Keratinocyte (primary cell): ENCODE measurements at regions not wholly inside any gene's neighbourhood (a gene's known extent, or its start where the extent isn't known, plus 50 kb on each side); places are given as distances from the start of the nearest gene placed in this dataset.

Source experiments
- DNase-seq: peaks from one replicate; pipeline ENCODE4 v3.0.0-alpha.2; 2011; ENCODE audit warnings: low read depth, missing footprints, low spot score
- FAIRE-seq: peaks from 2 replicates; lab custom pipeline; 2011; peaks lifted over from hg19 to GRCh38; lab: Jason Lieb, UNC
- H2AFZ ChIP-seq: 2 replicates; pipeline ENCODE4 v1.6.0; 2012; ENCODE audit warnings: low read length, control low read depth, inconsistent platforms; ENCODE audit not compliant: control insufficient read depth
- H3K27ac ChIP-seq: 2 replicates; pipeline ENCODE4 v1.5.1; 2011; ENCODE audit warnings: low read length; ENCODE audit not compliant: control insufficient read depth, insufficient read depth
- H3K27me3 ChIP-seq: 3 replicates; pipeline ENCODE4 v1.6.0; 2011; ENCODE audit warnings: low read length; ENCODE audit not compliant: control insufficient read depth, insufficient read depth; ENCODE audit errors: extremely low read depth
- H3K36me3 ChIP-seq, 2 experiments: 2 replicates in 1 of 2; 3 replicates in 1 of 2; pipeline ENCODE4 v1.5.1; 2011; ENCODE audit warnings: low read length in 2 of 2, mild to moderate bottlenecking in 1 of 2; ENCODE audit not compliant: control insufficient read depth in 2 of 2, insufficient read depth in 2 of 2; ENCODE audit errors: extremely low read depth in 1 of 2
- H3K4me1 ChIP-seq: 3 replicates; pipeline ENCODE4 v1.5.1; 2011; ENCODE audit warnings: low read length; ENCODE audit not compliant: control insufficient read depth, insufficient read depth; ENCODE audit errors: extremely low read depth
- H3K4me2 ChIP-seq: 3 replicates; pipeline ENCODE4 v1.6.0; 2011; ENCODE audit warnings: low read depth, low read length; ENCODE audit not compliant: control insufficient read depth, insufficient read depth; ENCODE audit errors: extremely low read depth
- H3K4me3 ChIP-seq, 3 experiments: fragments of 200-600 bp in 1 of 3; sonication (generic) in 1 of 3; 2 replicates in 2 of 3; 3 replicates in 1 of 3; pipeline ENCODE4 v1.5.1; 2011 to 2016; ENCODE audit warnings: low read length in 3 of 3, mild to moderate bottlenecking in 3 of 3, control low read depth in 2 of 3, inconsistent platforms in 1 of 3, low read depth in 1 of 3, mixed read lengths in 1 of 3, mixed run types in 1 of 3, moderate library complexity in 1 of 3; ENCODE audit not compliant: control insufficient read depth in 2 of 3, insufficient read depth in 2 of 3; ENCODE audit errors: extremely low read depth in 1 of 3
- H3K79me2 ChIP-seq: 2 replicates; pipeline ENCODE4 v1.6.0; 2012; ENCODE audit warnings: low read length; ENCODE audit not compliant: control insufficient read depth, insufficient read depth
- H3K9ac ChIP-seq: 3 replicates; pipeline ENCODE4 v1.6.0; 2011; ENCODE audit warnings: low read length; ENCODE audit not compliant: control insufficient read depth, insufficient read depth; ENCODE audit errors: extremely low read depth
- H3K9me1 ChIP-seq: 3 replicates; pipeline ENCODE4 v1.6.0; 2011; ENCODE audit warnings: low read length; ENCODE audit not compliant: control insufficient read depth, insufficient read depth; ENCODE audit errors: extremely low read depth
- H3K9me3 ChIP-seq: 2 replicates; pipeline ENCODE4 v1.5.1; 2012; ENCODE audit warnings: low read depth, low read length; ENCODE audit not compliant: control insufficient read depth
- H4K20me1 ChIP-seq: 3 replicates; pipeline ENCODE4 v1.6.0; 2011; ENCODE audit warnings: low read length; ENCODE audit not compliant: control insufficient read depth, insufficient read depth; ENCODE audit errors: extremely low read depth
- EZH2 ChIP-seq: IDR thresholded peaks from one replicate; pipeline ENCODE4 v1.6.1; 2012; ENCODE audit warnings: inconsistent platforms, mild to moderate bottlenecking, low read length, moderate library complexity
- dilution Hi-C: fragments of 300-500 bp; cut with MboI; formaldehyde crosslinking; loops from one replicate; pipeline ENCODE4 v1.7.0; 2020; ENCODE audit warnings: low sequenced_read_pairs; ENCODE audit not compliant: extremely low pct_ligation_motif_present
- TF ChIP-seq, protein P1 (sequence below), 3 experiments: IDR thresholded peaks in 1 of 3; conservative IDR thresholded peaks in 1 of 3; optimal IDR thresholded peaks in 1 of 3; 2 replicates in 2 of 3; 3 replicates in 1 of 3; pipeline versions ENCODE3 to v1.5.1; 2011; ENCODE audit warnings: low read length in 3 of 3, mild to moderate bottlenecking in 3 of 3, moderate library complexity in 2 of 3, control low read depth in 1 of 3, inconsistent platforms in 1 of 3; ENCODE audit not compliant: insufficient read depth in 2 of 3; ENCODE audit errors: extremely low read depth in 1 of 3

DNA sequence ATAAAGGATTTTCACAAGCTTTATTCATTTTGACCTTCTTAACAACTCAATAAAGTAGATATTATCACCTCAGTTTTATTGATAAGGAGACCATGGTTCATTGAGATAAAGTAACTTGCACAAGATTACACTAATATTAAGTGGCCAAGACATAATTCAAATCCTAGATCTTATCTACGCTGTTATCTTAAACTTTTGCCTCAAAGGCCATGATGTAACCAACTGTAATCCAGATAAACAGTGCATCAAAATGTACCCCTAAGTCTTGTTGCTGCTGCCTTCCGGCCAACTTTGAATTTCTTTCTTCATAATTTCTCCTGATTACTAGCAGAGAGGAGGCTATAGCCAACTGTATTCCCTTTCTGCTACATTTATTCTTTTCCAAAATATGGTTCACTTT lies 1094.8 kb upstream of the PIK3C3 start:
- DNase-seq (no peak), FAIRE-seq (no peak)
- no peak overlapping the region for H2AFZ ChIP-seq
- H3K36me3 ChIP-seq, result no peaks in the 10 kb centered on the region
- H3K79me2 ChIP-seq, result no peaks in the 10 kb centered on the region
- H3K4me1 ChIP-seq, result no peaks in the 10 kb centered on the region
- H3K27me3 ChIP-seq, result no peaks in the 10 kb centered on the region
- no peaks in the 10 kb centered on the region for H3K9me1 ChIP-seq
- H3K9me3 ChIP-seq, result no peaks in the 10 kb centered on the region
- H3K4me3 ChIP-seq, result no peak overlapping the region
- dilution Hi-C loops, result no loop called here
- H3K4me2 ChIP-seq, result no peak overlapping the region
- no peaks in the 10 kb centered on the region for H4K20me1 ChIP-seq
- H3K9ac ChIP-seq, result no peak overlapping the region
- TF ChIP-seq EZH2, result no peak
- TF ChIP-seq, protein P1, sequence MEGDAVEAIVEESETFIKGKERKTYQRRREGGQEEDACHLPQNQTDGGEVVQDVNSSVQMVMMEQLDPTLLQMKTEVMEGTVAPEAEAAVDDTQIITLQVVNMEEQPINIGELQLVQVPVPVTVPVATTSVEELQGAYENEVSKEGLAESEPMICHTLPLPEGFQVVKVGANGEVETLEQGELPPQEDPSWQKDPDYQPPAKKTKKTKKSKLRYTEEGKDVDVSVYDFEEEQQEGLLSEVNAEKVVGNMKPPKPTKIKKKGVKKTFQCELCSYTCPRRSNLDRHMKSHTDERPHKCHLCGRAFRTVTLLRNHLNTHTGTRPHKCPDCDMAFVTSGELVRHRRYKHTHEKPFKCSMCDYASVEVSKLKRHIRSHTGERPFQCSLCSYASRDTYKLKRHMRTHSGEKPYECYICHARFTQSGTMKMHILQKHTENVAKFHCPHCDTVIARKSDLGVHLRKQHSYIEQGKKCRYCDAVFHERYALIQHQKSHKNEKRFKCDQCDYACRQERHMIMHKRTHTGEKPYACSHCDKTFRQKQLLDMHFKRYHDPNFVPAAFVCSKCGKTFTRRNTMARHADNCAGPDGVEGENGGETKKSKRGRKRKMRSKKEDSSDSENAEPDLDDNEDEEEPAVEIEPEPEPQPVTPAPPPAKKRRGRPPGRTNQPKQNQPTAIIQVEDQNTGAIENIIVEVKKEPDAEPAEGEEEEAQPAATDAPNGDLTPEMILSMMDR (optimal IDR thresholded peaks at IDR 0.05 in 1 of 3, IDR thresholded peaks at IDR 0.05 in 1 of 3, conservative IDR thresholded peaks at IDR 0.05 in 1 of 3; ENCODE audit: extremely low read depth in 1 of 3, insufficient read depth in 2 of 3, low read length in 3 of 3), result no peak
- H3K27ac ChIP-seq, result no peak overlapping the region

DNA sequence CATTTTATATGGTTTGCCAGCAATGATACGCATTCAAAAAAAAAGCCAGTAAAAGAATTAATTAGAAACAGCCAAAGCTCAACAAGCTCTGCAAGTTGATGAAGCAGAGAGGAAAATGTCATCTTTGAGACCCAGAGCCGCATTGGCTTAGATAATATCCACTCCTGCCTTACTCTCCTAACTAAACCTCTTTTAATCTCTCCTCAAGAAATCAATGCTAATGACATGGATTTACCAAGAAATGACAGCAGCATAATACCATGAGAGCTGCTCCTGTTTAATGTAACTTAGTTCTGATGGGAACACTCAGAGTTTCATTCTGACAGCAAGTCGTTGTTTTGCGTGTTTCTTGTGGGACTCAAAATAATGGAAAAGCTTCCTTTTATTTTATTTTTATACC lies 1099.4 kb upstream of the PIK3C3 start:
- Histone ChIP-seq H3K9me3 (no peaks in the 10 kb centered on the region), H3K36me3 (no peaks in the 10 kb centered on the region), H3K9ac (no peak overlapping the region), H3K4me2 (no peak overlapping the region), H3K9me1 (no peaks in the 10 kb centered on the region), H3K4me3 (no peak overlapping the region), H3K27ac (no peak overlapping the region), H2AFZ (no peak overlapping the region), H3K4me1 (peaks cover 18% of the 10 kb centered on the region), H3K79me2 (no peaks in the 10 kb centered on the region), H4K20me1 (no peaks in the 10 kb centered on the region), H3K27me3 (no peaks in the 10 kb centered on the region)
- FAIRE-seq (no peak), DNase-seq (no peak)
- dilution Hi-C loops, result no loop called here
- TF ChIP-seq, protein P1 (optimal IDR thresholded peaks at IDR 0.05 in 1 of 3, IDR thresholded peaks at IDR 0.05 in 1 of 3, conservative IDR thresholded peaks at IDR 0.05 in 1 of 3; ENCODE audit: extremely low read depth in 1 of 3, insufficient read depth in 2 of 3, low read length in 3 of 3), result no peak
- TF ChIP-seq EZH2, result no peak
